Mesothelial cell of epicardium (in vitro differentiated cells): ENCODE measurements at regions not wholly inside any gene's neighbourhood (a gene's known extent, or its start where the extent isn't known, plus 50 kb on each side); places are given as distances from the start of the nearest gene placed in this dataset.

Experiments used
- DNase-seq, 2 experiments: peaks; one replicate each; pipeline ENCODE4 v3.0.0; 2021; ENCODE audit warnings: low spot score in 2 of 2; ENCODE audit not compliant: unreplicated experiment in 2 of 2
- H3K27ac Mint-ChIP-seq: 2 replicates; pipeline ENCODE4 v1.8.0; 2021; ENCODE audit warnings: mixed read lengths
- H3K27me3 Mint-ChIP-seq: 2 replicates; pipeline ENCODE4 v1.8.0; 2021; ENCODE audit warnings: low read depth, mixed read lengths
- H3K36me3 Mint-ChIP-seq: 2 replicates; pipeline ENCODE4 v1.8.0; 2021; ENCODE audit warnings: mixed read lengths
- H3K4me1 Mint-ChIP-seq: 2 replicates; pipeline ENCODE4 v1.8.0; 2021; ENCODE audit warnings: mixed read lengths
- H3K4me3 Mint-ChIP-seq: 2 replicates; pipeline ENCODE4 v1.8.0; 2021; ENCODE audit warnings: mild to moderate bottlenecking, moderate library complexity, mixed read lengths
- H3K9me3 Mint-ChIP-seq: 2 replicates; pipeline ENCODE4 v1.8.0; 2021; ENCODE audit warnings: mixed read lengths
- CTCF ChIP-seq: fragments of 200-600 bp; sonication (generic); IDR thresholded peaks from one replicate; pipeline ENCODE4 v1.5.0; 2021; ENCODE audit warnings: antibody characterized with exemption; ENCODE audit not compliant: unreplicated experiment

GRCh38 chr2:39587641-39588040 lies 78.1 kb upstream of the TMEM178A start:
- no peak for DNase-seq
- Mint-ChIP-seq H3K4me1 (peaks cover 6% of the 10 kb centered on the region), H3K36me3 (peaks cover 16% of the 10 kb centered on the region), H3K27ac (no peak overlapping the region), H3K4me3 (no peak overlapping the region), H3K9me3 (peaks cover 15% of the 10 kb centered on the region), H3K27me3 (no peaks in the 10 kb centered on the region)
- TF ChIP-seq CTCF = no peak

- no peak for TF ChIP-seq CTCF
- Mint-ChIP-seq H3K27ac (no peak overlapping the region), H3K9me3 (no peaks in the 10 kb centered on the region), H3K4me1 (no peaks in the 10 kb centered on the region), H3K27me3 (no peaks in the 10 kb centered on the region), H3K36me3 (no peaks in the 10 kb centered on the region), H3K4me3 (no peak overlapping the region)
- DNase-seq = no peak
Observed at GRCh38 chr2:39593439-39594393, 72.0 kb upstream of the TMEM178A start.

- Mint-ChIP-seq H3K9me3 (no peaks in the 10 kb centered on the region), H3K36me3 (no peaks in the 10 kb centered on the region), H3K4me3 (no peak overlapping the region), H3K4me1 (no peaks in the 10 kb centered on the region), H3K27me3 (no peaks in the 10 kb centered on the region), H3K27ac (no peak overlapping the region)
- TF ChIP-seq CTCF = no peak
- no peak for DNase-seq
Observed at GRCh38 chr2:39595116-39595515, 70.6 kb upstream of the TMEM178A start.

GRCh38 chr2:39597314-39597713 lies 68.4 kb upstream of the TMEM178A start:
- no peak for DNase-seq
- H3K27ac Mint-ChIP-seq = no peak overlapping the region
- no peak for TF ChIP-seq CTCF

GRCh38 chr2:39602616-39603015 lies 63.1 kb upstream of the TMEM178A start:
- H3K4me3 Mint-ChIP-seq = no peak overlapping the region
- H3K27me3 Mint-ChIP-seq = no peaks in the 10 kb centered on the region
- no peak for DNase-seq
- no peaks in the 10 kb centered on the region for H3K4me1 Mint-ChIP-seq
- no peaks in the 10 kb centered on the region for H3K36me3 Mint-ChIP-seq
- no peak for TF ChIP-seq CTCF
- no peaks in the 10 kb centered on the region for H3K9me3 Mint-ChIP-seq
- H3K27ac Mint-ChIP-seq = no peak overlapping the region

More at GRCh38 chr2:39597314-39597713, 68.4 kb upstream of the TMEM178A start:
- Mint-ChIP-seq H3K27me3 (no peaks in the 10 kb centered on the region), H3K9me3 (no peaks in the 10 kb centered on the region), H3K4me1 (no peaks in the 10 kb centered on the region), H3K4me3 (no peak overlapping the region), H3K36me3 (no peaks in the 10 kb centered on the region)
